ENCODE measurements at regions not wholly inside any gene's neighbourhood (a gene's known extent, or its start where the extent isn't known, plus 50 kb on each side); places are given as distances from the start of the nearest gene placed in this dataset.

GRCh38 chr11:19570889-19571288 is 141.7 kb upstream of the NAV2 start:
- no peaks in the 10 kb centered on the region for H3K9me3 ChIP-seq (ENCODE audit: insufficient read depth, low read depth, low read length)
- H3K4me1 ChIP-seq (ENCODE audit: insufficient read depth, low read length) = no peaks in the 10 kb centered on the region
- H3K4me3 ChIP-seq (ENCODE audit: low read length) = no peak overlapping the region
- H3K27me3 ChIP-seq (ENCODE audit: insufficient read depth, low read length) = no peaks in the 10 kb centered on the region
- H3K9ac ChIP-seq (ENCODE audit: low read depth, low read length) = no peak overlapping the region
- H3K27ac ChIP-seq (ENCODE audit: low read length) = no peak overlapping the region
- H3K36me3 ChIP-seq (ENCODE audit: insufficient read depth, low read depth, low read length) = no peaks in the 10 kb centered on the region

DNA sequence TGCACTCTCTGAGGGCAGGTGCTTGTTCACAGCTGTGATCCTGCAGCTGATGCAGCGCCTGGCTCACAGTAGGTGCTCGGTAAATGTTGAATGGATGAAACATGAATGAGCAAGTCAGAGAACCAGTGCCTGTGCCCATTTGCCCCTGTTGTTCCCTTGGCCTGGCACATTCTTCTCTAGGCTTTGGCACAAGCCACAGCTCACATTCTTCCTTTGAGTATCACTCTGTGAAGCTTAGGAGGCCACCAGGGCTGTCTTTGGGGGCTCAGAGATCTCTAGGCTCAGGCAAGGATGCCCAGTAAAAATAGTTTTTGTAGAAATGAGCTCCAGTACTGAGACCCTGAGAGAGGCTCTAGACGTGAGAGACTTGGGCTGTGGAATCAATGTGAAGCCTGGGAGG is 144.6 kb upstream of the NAV2 start:
- Histone ChIP-seq H3K9ac (ENCODE audit: low read depth, low read length) (no peak overlapping the region), H3K27me3 (ENCODE audit: insufficient read depth, low read length) (no peaks in the 10 kb centered on the region), H3K9me3 (ENCODE audit: insufficient read depth, low read depth, low read length) (no peaks in the 10 kb centered on the region), H3K36me3 (ENCODE audit: insufficient read depth, low read depth, low read length) (no peaks in the 10 kb centered on the region), H3K4me1 (ENCODE audit: insufficient read depth, low read length) (no peaks in the 10 kb centered on the region), H3K4me3 (ENCODE audit: low read length) (no peak overlapping the region), H3K27ac (ENCODE audit: low read length) (no peak overlapping the region)

- H3K27me3 ChIP-seq (ENCODE audit: insufficient read depth, low read length) = no peaks in the 10 kb centered on the region
Observed at GRCh38 chr11:19566583-19567379, 145.9 kb upstream of the NAV2 start.

GRCh38 chr11:19565639-19566038 is 147.0 kb upstream of the NAV2 start:
- no peaks in the 10 kb centered on the region for H3K36me3 ChIP-seq (ENCODE audit: insufficient read depth, low read depth, low read length)
- no peak overlapping the region for H3K27ac ChIP-seq (ENCODE audit: low read length)
- H3K27me3 ChIP-seq (ENCODE audit: insufficient read depth, low read length) = no peaks in the 10 kb centered on the region
- no peaks in the 10 kb centered on the region for H3K4me1 ChIP-seq (ENCODE audit: insufficient read depth, low read length)
- no peaks in the 10 kb centered on the region for H3K9me3 ChIP-seq (ENCODE audit: insufficient read depth, low read depth, low read length)
- no peak overlapping the region for H3K9ac ChIP-seq (ENCODE audit: low read depth, low read length)
- H3K4me3 ChIP-seq (ENCODE audit: low read length) = no peak overlapping the region

More at GRCh38 chr11:19566583-19567379, 145.9 kb upstream of the NAV2 start:
- no peak overlapping the region for H3K9ac ChIP-seq (ENCODE audit: low read depth, low read length)
- no peaks in the 10 kb centered on the region for H3K9me3 ChIP-seq (ENCODE audit: insufficient read depth, low read depth, low read length)
- H3K4me1 ChIP-seq (ENCODE audit: insufficient read depth, low read length) = no peaks in the 10 kb centered on the region
- no peak overlapping the region for H3K27ac ChIP-seq (ENCODE audit: low read length)
- H3K4me3 ChIP-seq (ENCODE audit: low read length) = no peak overlapping the region
- H3K36me3 ChIP-seq (ENCODE audit: insufficient read depth, low read depth, low read length) = no peaks in the 10 kb centered on the region

DNA sequence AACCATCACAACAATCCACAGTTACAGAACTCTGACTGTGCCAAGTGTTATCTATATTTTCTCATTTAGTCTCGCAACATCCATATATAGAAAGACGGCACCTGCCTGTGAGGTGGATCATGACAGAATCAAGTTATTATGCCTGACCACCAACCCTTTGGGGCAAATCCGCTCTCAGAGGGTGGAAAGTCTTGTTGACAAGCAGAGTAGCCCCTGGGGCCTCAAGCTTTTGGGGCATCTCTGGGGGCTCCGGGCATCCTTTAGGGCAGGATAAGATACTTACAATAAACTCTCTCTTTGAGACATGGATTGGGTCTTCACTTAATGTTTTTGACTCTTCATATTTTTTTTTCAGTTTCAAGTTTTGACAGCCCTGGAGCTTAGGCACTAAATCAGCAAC is 150.5 kb upstream of the NAV2 start:
- H3K4me1 ChIP-seq (ENCODE audit: insufficient read depth, low read length) = no peaks in the 10 kb centered on the region

GRCh38 chr11:19561011-19561410 is 151.6 kb upstream of the NAV2 start:
- H3K36me3 ChIP-seq (ENCODE audit: insufficient read depth, low read depth, low read length) = no peaks in the 10 kb centered on the region
- H3K4me1 ChIP-seq (ENCODE audit: insufficient read depth, low read length) = no peaks in the 10 kb centered on the region
- no peak overlapping the region for H3K27ac ChIP-seq (ENCODE audit: low read length)
- no peak overlapping the region for H3K4me3 ChIP-seq (ENCODE audit: low read length)
- H3K27me3 ChIP-seq (ENCODE audit: insufficient read depth, low read length) = no peaks in the 10 kb centered on the region; the same call in 1 of the 2 replicates
- H3K9ac ChIP-seq (ENCODE audit: low read depth, low read length) = no peak overlapping the region
- H3K9me3 ChIP-seq (ENCODE audit: insufficient read depth, low read depth, low read length) = no peaks in the 10 kb centered on the region

More for the DNA sequence above, 150.5 kb upstream of the NAV2 start:
- H3K27me3 ChIP-seq (ENCODE audit: insufficient read depth, low read length) = no peaks in the 10 kb centered on the region; the same call in 1 of the 2 replicates
- H3K4me3 ChIP-seq (ENCODE audit: low read length) = no peak overlapping the region
- no peak overlapping the region for H3K9ac ChIP-seq (ENCODE audit: low read depth, low read length)
- H3K27ac ChIP-seq (ENCODE audit: low read length) = no peak overlapping the region
- H3K9me3 ChIP-seq (ENCODE audit: insufficient read depth, low read depth, low read length) = no peaks in the 10 kb centered on the region
- no peaks in the 10 kb centered on the region for H3K36me3 ChIP-seq (ENCODE audit: insufficient read depth, low read depth, low read length)

- H3K27ac ChIP-seq (ENCODE audit: low read length) = no peak overlapping the region
- H3K4me3 ChIP-seq (ENCODE audit: low read length) = no peak overlapping the region
- no peaks in the 10 kb centered on the region for H3K36me3 ChIP-seq (ENCODE audit: insufficient read depth, low read depth, low read length)
- H3K9ac ChIP-seq (ENCODE audit: low read depth, low read length) = no peak overlapping the region
- no peaks in the 10 kb centered on the region for H3K9me3 ChIP-seq (ENCODE audit: insufficient read depth, low read depth, low read length)
- no peaks in the 10 kb centered on the region; the same call in 1 of the 2 replicates for H3K27me3 ChIP-seq (ENCODE audit: insufficient read depth, low read length)
- H3K4me1 ChIP-seq (ENCODE audit: insufficient read depth, low read length) = no peaks in the 10 kb centered on the region
Observed at GRCh38 chr11:19560156-19560555, 152.5 kb upstream of the NAV2 start.

GRCh38 chr11:19559746-19560145 is 152.9 kb upstream of the NAV2 start:
- Histone ChIP-seq H3K9ac (ENCODE audit: low read depth, low read length) (no peak overlapping the region), H3K4me3 (ENCODE audit: low read length) (no peak overlapping the region), H3K36me3 (ENCODE audit: insufficient read depth, low read depth, low read length) (no peaks in the 10 kb centered on the region), H3K27me3 (ENCODE audit: insufficient read depth, low read length) (no peaks in the 10 kb centered on the region; the same call in 1 of the 2 replicates), H3K4me1 (ENCODE audit: insufficient read depth, low read length) (no peaks in the 10 kb centered on the region), H3K27ac (ENCODE audit: low read length) (no peak overlapping the region), H3K9me3 (ENCODE audit: insufficient read depth, low read depth, low read length) (no peaks in the 10 kb centered on the region)

- H3K36me3 ChIP-seq (ENCODE audit: insufficient read depth, low read depth, low read length) = no peaks in the 10 kb centered on the region
- no peaks in the 10 kb centered on the region for H3K4me1 ChIP-seq (ENCODE audit: insufficient read depth, low read length)
- H3K27me3 ChIP-seq (ENCODE audit: insufficient read depth, low read length) = no peaks in the 10 kb centered on the region; the same call in 1 of the 2 replicates
- no peaks in the 10 kb centered on the region for H3K9me3 ChIP-seq (ENCODE audit: insufficient read depth, low read depth, low read length)
- no peak overlapping the region for H3K4me3 ChIP-seq (ENCODE audit: low read length)
- H3K9ac ChIP-seq (ENCODE audit: low read depth, low read length) = no peak overlapping the region
- H3K27ac ChIP-seq (ENCODE audit: low read length) = no peak overlapping the region
Observed at GRCh38 chr11:19558189-19558986, 154.2 kb upstream of the NAV2 start.

- no peak overlapping the region for H3K4me3 ChIP-seq (ENCODE audit: low read length)
- no peak overlapping the region for H3K9ac ChIP-seq (ENCODE audit: low read depth, low read length)
- no peaks in the 10 kb centered on the region for H3K9me3 ChIP-seq (ENCODE audit: insufficient read depth, low read depth, low read length)
- H3K27ac ChIP-seq (ENCODE audit: low read length) = no peak overlapping the region
- H3K4me1 ChIP-seq (ENCODE audit: insufficient read depth, low read length) = peaks cover 3% of the 10 kb centered on the region; the same call in 1 of the 2 replicates
- H3K27me3 ChIP-seq (ENCODE audit: insufficient read depth, low read length) = no peaks in the 10 kb centered on the region; the same call in 1 of the 2 replicates
- H3K36me3 ChIP-seq (ENCODE audit: insufficient read depth, low read depth, low read length) = no peaks in the 10 kb centered on the region
Observed at GRCh38 chr11:19557720-19558140, 154.9 kb upstream of the NAV2 start.

DNA sequence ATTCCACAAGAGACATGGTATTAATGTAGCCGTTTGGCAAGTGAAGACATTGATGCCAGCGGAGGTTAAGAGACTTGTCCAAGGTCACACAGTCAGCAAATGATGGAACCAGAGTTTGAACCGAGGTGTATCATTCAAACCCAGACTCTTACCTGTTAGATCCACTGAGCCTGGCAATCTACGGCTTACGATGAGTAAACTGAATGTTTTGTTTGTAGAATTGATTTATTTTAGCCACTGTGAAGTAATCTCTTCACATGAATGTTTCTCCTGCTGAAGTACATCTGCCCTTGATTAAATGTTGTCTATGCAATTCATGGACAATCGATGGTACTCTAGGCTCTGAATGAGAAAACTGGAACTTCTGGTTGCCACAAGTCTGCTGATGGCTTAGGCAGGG is 155.5 kb upstream of the NAV2 start:
- no peak overlapping the region for H3K4me3 ChIP-seq (ENCODE audit: low read length)
- H3K9me3 ChIP-seq (ENCODE audit: insufficient read depth, low read depth, low read length) = no peaks in the 10 kb centered on the region
- H3K4me1 ChIP-seq (ENCODE audit: insufficient read depth, low read length) = peaks cover 3% of the 10 kb centered on the region; the same call in 1 of the 2 replicates
- H3K27ac ChIP-seq (ENCODE audit: low read length) = no peak overlapping the region
- H3K27me3 ChIP-seq (ENCODE audit: insufficient read depth, low read length) = no peaks in the 10 kb centered on the region; the same call in 1 of the 2 replicates
- H3K36me3 ChIP-seq (ENCODE audit: insufficient read depth, low read depth, low read length) = no peaks in the 10 kb centered on the region
- H3K9ac ChIP-seq (ENCODE audit: low read depth, low read length) = no peak overlapping the region

Data from iPS-20b (cell line).